GM12875 (cell line): ENCODE measurements at regions not wholly inside any gene's neighbourhood (a gene's known extent, or its start where the extent isn't known, plus 50 kb on each side); places are given as distances from the start of the nearest gene placed in this dataset.

Experiments used
- H3K4me3 ChIP-seq: one replicate; pipeline ENCODE4 v1.5.1; 2011; ENCODE audit warnings: low read depth, low read length, control low read depth
- TF ChIP-seq, protein P1 (sequence below): IDR thresholded peaks from 2 replicates; pipeline ENCODE4 v1.5.1; 2011; ENCODE audit warnings: low read depth, mild to moderate bottlenecking, control low read depth, inconsistent platforms, low read length, moderate library complexity, borderline replicate concordance; ENCODE audit not compliant: insufficient read depth

DNA sequence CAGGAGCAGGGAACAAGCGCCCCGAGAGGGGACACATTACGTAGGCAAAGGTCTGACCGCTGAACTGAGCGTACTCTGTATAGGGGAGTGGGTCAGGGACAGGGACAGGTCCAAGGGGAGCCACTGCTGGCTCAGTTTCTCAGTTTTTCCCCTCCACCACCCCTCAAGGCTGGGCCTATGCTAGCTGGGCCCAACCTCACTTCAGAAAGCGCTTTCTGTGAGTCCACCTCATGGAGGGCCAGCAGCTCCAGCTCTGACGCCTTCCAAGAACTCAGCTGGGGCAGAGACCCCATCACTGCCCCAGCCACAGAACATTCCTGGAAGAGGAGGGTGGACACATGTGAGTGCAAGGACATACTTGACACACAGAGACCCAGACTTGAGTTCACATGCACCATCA, 242.0 kb downstream of the FOXD2 start:
- TF ChIP-seq, protein P1, sequence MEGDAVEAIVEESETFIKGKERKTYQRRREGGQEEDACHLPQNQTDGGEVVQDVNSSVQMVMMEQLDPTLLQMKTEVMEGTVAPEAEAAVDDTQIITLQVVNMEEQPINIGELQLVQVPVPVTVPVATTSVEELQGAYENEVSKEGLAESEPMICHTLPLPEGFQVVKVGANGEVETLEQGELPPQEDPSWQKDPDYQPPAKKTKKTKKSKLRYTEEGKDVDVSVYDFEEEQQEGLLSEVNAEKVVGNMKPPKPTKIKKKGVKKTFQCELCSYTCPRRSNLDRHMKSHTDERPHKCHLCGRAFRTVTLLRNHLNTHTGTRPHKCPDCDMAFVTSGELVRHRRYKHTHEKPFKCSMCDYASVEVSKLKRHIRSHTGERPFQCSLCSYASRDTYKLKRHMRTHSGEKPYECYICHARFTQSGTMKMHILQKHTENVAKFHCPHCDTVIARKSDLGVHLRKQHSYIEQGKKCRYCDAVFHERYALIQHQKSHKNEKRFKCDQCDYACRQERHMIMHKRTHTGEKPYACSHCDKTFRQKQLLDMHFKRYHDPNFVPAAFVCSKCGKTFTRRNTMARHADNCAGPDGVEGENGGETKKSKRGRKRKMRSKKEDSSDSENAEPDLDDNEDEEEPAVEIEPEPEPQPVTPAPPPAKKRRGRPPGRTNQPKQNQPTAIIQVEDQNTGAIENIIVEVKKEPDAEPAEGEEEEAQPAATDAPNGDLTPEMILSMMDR, result no peak
- H3K4me3 ChIP-seq, result no peak overlapping the region

DNA sequence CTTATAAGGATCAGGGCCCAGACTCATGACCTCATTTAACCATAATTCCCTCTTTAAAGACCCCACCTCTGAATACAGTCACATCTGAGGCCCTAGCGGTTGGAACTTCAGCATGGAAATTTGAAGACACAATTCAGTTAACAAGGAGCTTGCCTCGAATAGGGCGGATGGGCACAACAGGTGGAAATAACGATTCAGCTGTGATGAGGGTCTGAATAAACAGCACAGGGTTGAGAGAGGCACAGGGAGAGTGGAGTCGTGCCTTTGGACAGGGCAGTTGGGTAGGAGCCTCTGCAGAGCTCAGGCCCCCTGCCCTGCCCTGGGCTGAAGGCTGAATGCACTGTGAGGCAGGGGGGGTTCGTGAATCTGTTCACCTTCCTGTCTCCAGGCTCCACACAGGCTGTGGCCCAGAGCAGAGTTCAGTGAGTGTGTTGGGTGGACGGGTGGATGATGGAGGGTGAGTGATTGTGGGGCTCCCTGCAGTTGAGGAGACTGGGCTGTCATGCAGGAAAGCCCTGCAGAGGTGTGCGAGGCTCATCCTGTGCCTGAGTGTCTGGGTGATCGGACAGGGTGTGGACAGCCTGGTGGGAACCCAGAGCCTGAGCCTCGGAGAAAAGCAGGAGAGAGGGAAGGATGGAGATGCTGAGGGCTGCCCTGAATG, 243.1 kb downstream of the FOXD2 start:
- TF ChIP-seq, protein P1, result no peak
- no peak overlapping the region for H3K4me3 ChIP-seq

DNA sequence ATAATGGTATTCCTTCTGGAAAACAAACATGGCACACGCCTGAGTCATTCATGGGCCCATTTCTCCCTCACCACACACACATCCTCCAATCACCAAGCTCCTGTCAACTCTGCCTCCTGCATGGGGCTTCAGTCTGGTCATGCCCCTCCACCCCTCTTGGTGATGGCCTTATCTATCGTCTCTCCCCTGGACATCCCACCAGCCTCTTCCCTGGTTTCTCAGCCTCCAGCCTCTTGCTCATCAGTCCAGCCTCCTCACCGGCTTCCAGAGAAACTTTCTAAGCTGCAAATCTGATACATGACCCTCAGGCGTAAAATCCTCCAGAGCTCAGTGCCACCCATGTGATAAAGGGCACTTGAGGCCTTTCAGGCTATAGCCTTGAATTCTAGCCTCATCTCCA, 243.9 kb downstream of the FOXD2 start:
- TF ChIP-seq, protein P1, result no peak
- H3K4me3 ChIP-seq, result no peak overlapping the region

DNA sequence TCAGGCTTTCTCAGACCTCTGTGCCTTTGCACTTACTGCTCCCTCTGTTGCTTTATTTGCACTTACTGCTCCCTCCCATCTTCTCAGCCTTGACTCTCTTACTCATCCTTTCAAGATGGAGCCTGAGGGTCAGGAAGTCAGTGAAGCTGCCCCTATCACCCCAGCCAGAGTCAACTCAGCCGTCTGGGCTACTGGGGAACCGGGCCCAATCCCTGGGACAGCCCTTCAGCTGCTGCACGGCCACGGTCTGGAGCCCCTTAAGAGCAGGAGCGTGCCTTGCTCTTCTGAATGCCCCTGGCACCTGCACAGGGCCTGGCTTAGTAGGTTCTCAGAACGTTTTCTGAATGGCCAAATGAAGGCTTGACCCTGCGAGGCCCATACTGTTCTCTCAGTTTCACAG, 244.4 kb downstream of the FOXD2 start:
- no peak overlapping the region for H3K4me3 ChIP-seq
- TF ChIP-seq, protein P1, result no peak

DNA sequence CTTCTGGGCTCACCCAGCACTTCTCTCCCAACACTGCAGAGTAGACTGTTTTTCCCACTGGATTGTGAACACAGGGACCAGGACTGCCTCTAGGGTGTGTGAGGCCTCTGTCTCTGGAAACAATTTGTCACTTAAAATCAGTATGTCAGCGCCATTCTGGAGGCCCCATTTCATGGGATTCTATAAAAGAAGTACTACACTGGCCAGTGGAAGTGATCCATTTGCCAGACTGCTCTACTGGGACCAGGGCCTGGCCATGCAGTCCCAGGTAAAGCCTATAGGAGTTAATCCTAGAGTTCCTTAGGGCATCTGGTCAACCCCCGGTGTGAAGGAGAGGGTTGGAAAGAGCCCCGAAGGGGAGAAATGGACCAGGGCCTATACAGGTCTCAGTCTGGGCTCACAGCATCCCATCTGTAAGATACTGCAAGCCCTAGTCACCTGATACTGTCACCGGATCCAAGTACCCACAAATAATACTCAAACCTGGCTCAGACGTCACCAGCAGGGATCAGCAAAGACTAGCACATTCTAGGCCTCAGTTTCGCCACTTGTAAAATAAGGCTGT, 245.0 kb downstream of the FOXD2 start:
- no peak overlapping the region for H3K4me3 ChIP-seq
- TF ChIP-seq, protein P1, result no peak

DNA sequence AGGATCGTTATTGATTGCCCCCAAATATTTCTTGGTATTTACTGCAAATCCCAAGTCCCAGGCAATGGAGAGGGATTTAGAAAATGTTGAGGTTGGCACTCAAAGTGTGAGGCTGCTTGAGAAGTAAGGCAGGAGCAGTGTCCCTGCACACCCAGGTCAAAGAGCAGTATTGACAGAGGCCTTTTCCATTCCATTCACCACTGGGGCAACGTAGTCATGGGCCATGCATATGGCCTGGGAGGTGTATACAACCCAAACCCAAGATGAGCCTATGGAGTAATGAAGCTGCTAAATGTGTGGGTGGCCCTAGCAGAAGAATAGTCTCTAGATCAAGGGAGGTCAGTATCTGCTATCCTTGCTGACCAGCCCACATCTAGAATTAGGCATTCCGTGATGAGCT, 245.6 kb downstream of the FOXD2 start:
- TF ChIP-seq, protein P1, result no peak
- H3K4me3 ChIP-seq, result no peak overlapping the region

DNA sequence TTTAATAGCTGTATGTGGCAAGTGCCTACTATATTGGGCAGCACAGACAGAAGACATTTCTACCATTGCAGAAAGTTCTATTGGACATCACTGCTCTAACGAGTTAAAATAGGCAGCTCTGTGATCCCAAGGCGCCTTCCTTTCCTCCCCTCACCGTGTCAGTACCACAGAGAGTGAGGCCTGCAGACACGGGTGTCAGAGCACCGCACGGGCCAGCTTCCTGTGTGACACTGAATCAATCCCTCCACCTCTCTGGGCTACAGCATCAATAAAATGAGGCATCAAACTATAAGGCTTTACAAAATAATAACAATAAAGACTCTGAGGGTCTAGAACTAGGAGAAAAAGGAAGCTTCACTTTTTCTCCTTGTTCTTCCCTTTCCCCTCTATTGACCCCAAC, 246.7 kb downstream of the FOXD2 start:
- H3K4me3 ChIP-seq, result no peak overlapping the region
- TF ChIP-seq, protein P1, result no peak
